CD4-positive, alpha-beta T cell (primary cell): ENCODE measurements at regions not wholly inside any gene's neighbourhood (a gene's known extent, or its start where the extent isn't known, plus 50 kb on each side); places are given as distances from the start of the nearest gene placed in this dataset.

Experiments used
- ATAC-seq: fragments of 200-7000 bp; cut with Tn5 transposase; one replicate; pipeline ENCODE4 v1.10.0; 2022; ENCODE audit warnings: mild to moderate bottlenecking; ENCODE audit not compliant: poor library complexity
- CTCF ChIA-PET: fragments of 350-600 bp; sonication (Branson Sonifier 250); formaldehyde crosslinking; loops from one replicate; lab custom pipeline; 2021; ENCODE audit warnings: antibody characterized with exemption, inconsistent platforms; lab: Charles Lee
- POLR2A ChIA-PET: fragments of 350-600 bp; sonication (Branson Sonifier 250); formaldehyde crosslinking; loops from one replicate; lab custom pipeline; 2021; ENCODE audit warnings: antibody characterized with exemption, inconsistent platforms; lab: Charles Lee
- DNase-seq, 14 experiments: peaks; one replicate each; pipeline ENCODE4 v3.0.0-alpha.2; 2013 to 2020; ENCODE audit warnings: mixed read lengths in 2 of 14
- H3K27ac ChIP-seq, 2 donors: one replicate each; pipeline versions ENCODE4 v1.5.1 to v1.7.0; 2013; ENCODE audit warnings: low read length in 2 of 2, low read depth in 1 of 2, mild to moderate bottlenecking in 1 of 2
- H3K27me3 ChIP-seq, 2 experiments: 1 replicate in 1 of 2; 2 replicates in 1 of 2; pipeline versions ENCODE4 v1.6.1 to v1.7.0; 2013; ENCODE audit warnings: low read length in 2 of 2, control low read depth in 1 of 2, mild to moderate bottlenecking in 1 of 2, moderate library complexity in 1 of 2; ENCODE audit not compliant: insufficient read depth in 2 of 2, control insufficient read depth in 1 of 2
- H3K36me3 ChIP-seq: one replicate; pipeline ENCODE4 v1.6.1; 2013; ENCODE audit warnings: low read length, control low read depth; ENCODE audit not compliant: insufficient read depth
- H3K4me1 ChIP-seq: one replicate; pipeline ENCODE4 v1.6.1; 2013; ENCODE audit warnings: low read length, control low read depth; ENCODE audit not compliant: insufficient read depth
- H3K4me3 ChIP-seq: one replicate; pipeline ENCODE4 v1.5.1; 2013; ENCODE audit warnings: mild to moderate bottlenecking, low read length, moderate library complexity
- H3K9me3 ChIP-seq, 2 experiments: 1 replicate in 1 of 2; 2 replicates in 1 of 2; pipeline versions ENCODE4 v1.6.1 to v1.7.0; 2013; ENCODE audit warnings: low read length in 2 of 2, mild to moderate bottlenecking in 2 of 2, control low read depth in 1 of 2, moderate library complexity in 1 of 2; ENCODE audit not compliant: control insufficient read depth in 1 of 2, insufficient read depth in 1 of 2
- H3K27ac Mint-ChIP-seq: one replicate; pipeline ENCODE4 v1.8.0; 2020; ENCODE audit warnings: mixed read lengths
- H3K27me3 Mint-ChIP-seq: one replicate; pipeline ENCODE4 v1.8.0; 2021; ENCODE audit warnings: mixed read lengths
- H3K36me3 Mint-ChIP-seq: one replicate; pipeline ENCODE4 v1.8.0; 2021; ENCODE audit warnings: low read depth, mixed read lengths
- H3K4me1 Mint-ChIP-seq: one replicate; pipeline ENCODE4 v1.8.0; 2021; ENCODE audit warnings: low read depth, mixed read lengths
- H3K4me3 Mint-ChIP-seq: one replicate; pipeline ENCODE4 v1.8.0; 2020; ENCODE audit warnings: mild to moderate bottlenecking, mixed read lengths
- H3K9me3 Mint-ChIP-seq: one replicate; pipeline ENCODE4 v1.8.0; 2020; ENCODE audit warnings: mixed read lengths
- intact Hi-C, 2 experiments: fragments of 100-400 bp; cut with DNase I in 1 of 2; cut with micrococcal nuclease in 1 of 2; formaldehyde crosslinking; loops; one replicate each; pipeline versions ENCODE4 v1.15.1 to v1.9.0; 2023 to 2025; cut with DNase I, micrococcal nuclease
- TF ChIP-seq, protein P1 (sequence below): fragments of 200-600 bp; IDR thresholded peaks from one replicate; pipeline ENCODE4 v1.8.0; 2022; ENCODE audit warnings: antibody characterized with exemption, mild to moderate bottlenecking

- DNase-seq (no peak), ATAC-seq (no peak)
- Histone ChIP-seq H3K27me3 (peaks cover 0 to 4% of the 10 kb centered on the region in 2 experiments), H3K36me3 (no peaks in the 10 kb centered on the region), H3K9me3 (no peaks in the 10 kb centered on the region), H3K4me1 (no peaks in the 10 kb centered on the region), H3K27ac (no peak overlapping the region), H3K4me3 (no peak overlapping the region)
- Mint-ChIP-seq H3K4me3 (no peak overlapping the region), H3K27ac (no peak overlapping the region), H3K36me3 (no peaks in the 10 kb centered on the region), H3K4me1 (no peaks in the 10 kb centered on the region), H3K9me3 (no peaks in the 10 kb centered on the region), H3K27me3 (no peaks in the 10 kb centered on the region)
- ChIA-PET POLR2A (no interaction called here), CTCF (no interaction called here)
- TF ChIP-seq, protein P1, sequence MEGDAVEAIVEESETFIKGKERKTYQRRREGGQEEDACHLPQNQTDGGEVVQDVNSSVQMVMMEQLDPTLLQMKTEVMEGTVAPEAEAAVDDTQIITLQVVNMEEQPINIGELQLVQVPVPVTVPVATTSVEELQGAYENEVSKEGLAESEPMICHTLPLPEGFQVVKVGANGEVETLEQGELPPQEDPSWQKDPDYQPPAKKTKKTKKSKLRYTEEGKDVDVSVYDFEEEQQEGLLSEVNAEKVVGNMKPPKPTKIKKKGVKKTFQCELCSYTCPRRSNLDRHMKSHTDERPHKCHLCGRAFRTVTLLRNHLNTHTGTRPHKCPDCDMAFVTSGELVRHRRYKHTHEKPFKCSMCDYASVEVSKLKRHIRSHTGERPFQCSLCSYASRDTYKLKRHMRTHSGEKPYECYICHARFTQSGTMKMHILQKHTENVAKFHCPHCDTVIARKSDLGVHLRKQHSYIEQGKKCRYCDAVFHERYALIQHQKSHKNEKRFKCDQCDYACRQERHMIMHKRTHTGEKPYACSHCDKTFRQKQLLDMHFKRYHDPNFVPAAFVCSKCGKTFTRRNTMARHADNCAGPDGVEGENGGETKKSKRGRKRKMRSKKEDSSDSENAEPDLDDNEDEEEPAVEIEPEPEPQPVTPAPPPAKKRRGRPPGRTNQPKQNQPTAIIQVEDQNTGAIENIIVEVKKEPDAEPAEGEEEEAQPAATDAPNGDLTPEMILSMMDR: no peak
- intact Hi-C loops: no loop called here
Measured at GRCh38 chr21:28418726-28419514, 573.8 kb downstream of the LTN1 start.

- no peak overlapping the region for H3K4me3 Mint-ChIP-seq
- Histone ChIP-seq H3K4me3 (no peak overlapping the region), H3K9me3 (no peaks in the 10 kb centered on the region), H3K36me3 (no peaks in the 10 kb centered on the region), H3K4me1 (no peaks in the 10 kb centered on the region), H3K27ac (no peak overlapping the region), H3K27me3 (no peaks in the 10 kb centered on the region)
- POLR2A ChIA-PET: no interaction called here
- no peaks in the 10 kb centered on the region for H3K36me3 Mint-ChIP-seq
- ATAC-seq: no peak
- H3K27me3 Mint-ChIP-seq: no peaks in the 10 kb centered on the region
- no peak overlapping the region for H3K27ac Mint-ChIP-seq
- TF ChIP-seq, protein P1: no peak
- no peaks in the 10 kb centered on the region for H3K4me1 Mint-ChIP-seq
- CTCF ChIA-PET: no interaction called here
- no peak for DNase-seq
- intact Hi-C loops: no loop called here
- no peaks in the 10 kb centered on the region for H3K9me3 Mint-ChIP-seq
Measured at GRCh38 chr21:28410256-28410655, 582.4 kb downstream of the LTN1 start.

- H3K4me1 ChIP-seq: no peaks in the 10 kb centered on the region
- no peaks in the 10 kb centered on the region for H3K27me3 Mint-ChIP-seq
- H3K9me3 ChIP-seq: no peaks in the 10 kb centered on the region
- no peak overlapping the region for H3K4me3 Mint-ChIP-seq
- no peak overlapping the region for H3K4me3 ChIP-seq
- CTCF ChIA-PET: no interaction called here
- TF ChIP-seq, protein P1: no peak
- no peak for DNase-seq
- H3K4me1 Mint-ChIP-seq: no peaks in the 10 kb centered on the region
- H3K36me3 ChIP-seq: no peaks in the 10 kb centered on the region
- intact Hi-C loops: no loop called here
- no peak overlapping the region for H3K27ac ChIP-seq
- H3K9me3 Mint-ChIP-seq: no peaks in the 10 kb centered on the region
- ATAC-seq: no peak
- POLR2A ChIA-PET: no interaction called here
- no peaks in the 10 kb centered on the region for H3K36me3 Mint-ChIP-seq
- H3K27ac Mint-ChIP-seq: no peak overlapping the region
- no peaks in the 10 kb centered on the region for H3K27me3 ChIP-seq
Measured at GRCh38 chr21:28402616-28402989, 590.1 kb downstream of the LTN1 start.
